Kidney epithelial cell (primary cell): ENCODE measurements at regions not wholly inside any gene's neighbourhood (a gene's known extent, or its start where the extent isn't known, plus 50 kb on each side); places are given as distances from the start of the nearest gene placed in this dataset.
"Not testable (repeated sequence)": the region's sequence is repeated elsewhere in the genome, so short reads cannot be mapped to it uniquely, and the experiment has no call there.

Source experiments
- DNase-seq: peaks from one replicate; pipeline ENCODE4 v3.0.0-alpha.2; 2010; ENCODE audit warnings: low read depth
- H3K27me3 ChIP-seq: 2 replicates; pipeline ENCODE4 v1.6.0; 2011; ENCODE audit warnings: low read length; ENCODE audit not compliant: control insufficient read depth, insufficient read depth
- H3K36me3 ChIP-seq: 2 replicates; pipeline ENCODE4 v1.5.1; 2011; ENCODE audit warnings: low read length; ENCODE audit not compliant: control insufficient read depth, insufficient read depth
- H3K4me3 ChIP-seq: 2 replicates; pipeline ENCODE4 v1.5.1; 2011; ENCODE audit warnings: low read depth, mild to moderate bottlenecking, control low read depth, low read length
- TF ChIP-seq, protein P1 (sequence below): IDR thresholded peaks from 2 replicates; pipeline ENCODE4 v1.5.1; 2011; ENCODE audit warnings: mild to moderate bottlenecking, moderate library complexity, low read length, control low read depth, inconsistent platforms; ENCODE audit not compliant: insufficient read depth, poor library complexity, severe bottlenecking

DNA sequence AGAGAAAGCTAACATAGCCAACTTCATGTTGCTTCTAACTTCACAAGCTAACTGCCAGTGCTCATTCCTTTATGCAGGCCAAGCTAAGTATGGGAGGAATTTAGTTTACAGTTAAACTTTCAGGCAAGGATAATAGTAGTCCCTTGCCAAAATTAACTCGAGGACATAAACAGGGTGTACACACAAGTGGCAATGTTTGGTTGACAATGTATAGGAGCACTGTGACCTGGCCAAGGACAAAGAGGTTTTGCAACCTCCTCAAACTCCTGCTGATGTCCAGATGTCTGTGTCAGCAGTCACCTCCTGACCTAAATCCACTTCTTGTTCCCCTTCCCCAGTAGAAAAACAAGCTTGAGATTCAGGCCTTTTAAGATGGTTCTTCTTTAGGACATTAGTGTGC, 494.6 kb upstream of the KLF6 start:
- DNase-seq = no peak
- no peaks in the 10 kb centered on the region for H3K36me3 ChIP-seq
- no peaks in the 10 kb centered on the region for H3K27me3 ChIP-seq
- no peak overlapping the region for H3K4me3 ChIP-seq
- TF ChIP-seq, protein P1, sequence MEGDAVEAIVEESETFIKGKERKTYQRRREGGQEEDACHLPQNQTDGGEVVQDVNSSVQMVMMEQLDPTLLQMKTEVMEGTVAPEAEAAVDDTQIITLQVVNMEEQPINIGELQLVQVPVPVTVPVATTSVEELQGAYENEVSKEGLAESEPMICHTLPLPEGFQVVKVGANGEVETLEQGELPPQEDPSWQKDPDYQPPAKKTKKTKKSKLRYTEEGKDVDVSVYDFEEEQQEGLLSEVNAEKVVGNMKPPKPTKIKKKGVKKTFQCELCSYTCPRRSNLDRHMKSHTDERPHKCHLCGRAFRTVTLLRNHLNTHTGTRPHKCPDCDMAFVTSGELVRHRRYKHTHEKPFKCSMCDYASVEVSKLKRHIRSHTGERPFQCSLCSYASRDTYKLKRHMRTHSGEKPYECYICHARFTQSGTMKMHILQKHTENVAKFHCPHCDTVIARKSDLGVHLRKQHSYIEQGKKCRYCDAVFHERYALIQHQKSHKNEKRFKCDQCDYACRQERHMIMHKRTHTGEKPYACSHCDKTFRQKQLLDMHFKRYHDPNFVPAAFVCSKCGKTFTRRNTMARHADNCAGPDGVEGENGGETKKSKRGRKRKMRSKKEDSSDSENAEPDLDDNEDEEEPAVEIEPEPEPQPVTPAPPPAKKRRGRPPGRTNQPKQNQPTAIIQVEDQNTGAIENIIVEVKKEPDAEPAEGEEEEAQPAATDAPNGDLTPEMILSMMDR = no peak

DNA sequence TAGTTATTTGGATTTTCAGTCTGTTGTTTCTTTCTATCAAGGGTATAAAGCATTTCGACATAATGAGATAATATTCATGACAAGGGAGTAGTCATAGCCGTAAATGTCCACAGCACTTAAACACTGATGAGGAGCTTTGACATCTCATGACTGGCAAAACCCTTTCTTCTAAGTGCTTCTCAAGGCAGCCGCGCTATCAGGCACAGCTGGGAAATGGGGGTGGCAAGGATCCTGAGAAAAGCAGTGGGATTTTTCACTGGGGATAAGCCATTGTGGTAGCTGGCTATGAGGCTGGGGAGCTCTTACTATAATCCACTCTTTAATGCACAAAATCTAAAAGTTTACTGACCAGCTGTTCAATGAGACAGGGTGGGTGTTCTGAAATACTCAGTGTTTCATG, 493.2 kb upstream of the KLF6 start:
- Histone ChIP-seq H3K36me3 (no peaks in the 10 kb centered on the region), H3K27me3 (no peaks in the 10 kb centered on the region), H3K4me3 (no peak overlapping the region)
- TF ChIP-seq, protein P1 = no peak
- DNase-seq = no peak

DNA sequence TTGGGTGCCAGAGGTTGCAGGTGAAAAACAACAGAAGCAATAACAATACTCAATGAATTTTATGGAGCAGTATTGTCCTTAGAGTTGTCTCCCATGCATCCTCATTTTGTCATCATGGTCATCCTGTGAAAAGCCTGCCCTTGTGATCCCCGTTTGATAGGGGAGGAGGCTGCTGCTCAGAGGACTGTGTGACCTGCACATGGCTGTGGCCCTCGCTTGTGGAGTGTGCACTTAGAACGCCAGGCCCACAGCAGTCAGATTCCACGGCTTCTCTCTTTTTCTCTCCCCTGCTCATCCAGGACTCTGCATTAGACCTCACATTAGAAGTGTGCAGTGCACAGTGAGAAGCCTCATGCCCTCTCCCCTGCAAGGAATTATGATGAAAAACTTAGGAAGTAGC, 491.1 kb upstream of the KLF6 start:
- DNase-seq = no peak
- TF ChIP-seq, protein P1 = no peak
- no peaks in the 10 kb centered on the region for H3K36me3 ChIP-seq
- H3K27me3 ChIP-seq = no peaks in the 10 kb centered on the region
- no peak overlapping the region for H3K4me3 ChIP-seq

DNA sequence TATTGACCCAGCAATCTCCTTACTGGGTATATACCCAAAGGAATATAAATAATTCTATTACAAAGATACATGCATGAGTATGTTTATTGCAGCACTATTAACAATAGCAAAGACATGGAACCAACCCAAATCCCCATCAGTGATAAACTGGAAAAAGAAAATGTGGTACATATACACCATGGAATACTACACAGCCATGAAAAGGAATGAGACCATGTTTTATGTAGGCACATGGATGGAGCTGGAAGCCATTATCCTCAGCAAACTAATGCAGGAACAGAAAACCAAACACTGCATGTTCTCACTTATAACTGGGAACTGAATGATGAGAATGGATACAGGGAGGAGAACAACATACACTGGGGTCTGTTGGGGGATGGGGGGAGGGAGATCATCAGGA, 489.7 kb upstream of the KLF6 start:
- not testable (repeated sequence) for DNase-seq, H3K36me3 ChIP-seq, H3K27me3 ChIP-seq, H3K4me3 ChIP-seq

DNA sequence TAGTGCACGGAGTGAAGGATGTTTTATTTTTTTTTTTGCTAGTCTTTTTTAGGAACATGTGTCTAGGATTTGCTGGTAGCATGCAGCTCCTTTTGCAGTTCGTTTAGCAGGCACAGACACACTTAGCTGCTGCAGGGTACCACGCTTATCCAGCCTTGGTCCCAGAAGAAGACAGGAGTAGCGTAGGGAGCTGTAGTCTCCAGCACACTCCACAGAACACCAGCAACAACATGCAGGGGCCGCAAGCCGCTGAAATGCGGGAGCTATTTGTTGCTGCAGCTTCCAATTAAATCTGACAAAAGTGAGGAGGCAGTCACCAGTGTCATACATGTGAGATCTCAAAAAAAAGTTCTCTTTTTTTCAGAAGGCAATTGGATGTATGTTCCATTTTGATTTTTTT, 486.2 kb upstream of the KLF6 start:
- Histone ChIP-seq H3K27me3 (no peaks in the 10 kb centered on the region), H3K4me3 (no peak overlapping the region)
- DNase-seq = no peak

DNA sequence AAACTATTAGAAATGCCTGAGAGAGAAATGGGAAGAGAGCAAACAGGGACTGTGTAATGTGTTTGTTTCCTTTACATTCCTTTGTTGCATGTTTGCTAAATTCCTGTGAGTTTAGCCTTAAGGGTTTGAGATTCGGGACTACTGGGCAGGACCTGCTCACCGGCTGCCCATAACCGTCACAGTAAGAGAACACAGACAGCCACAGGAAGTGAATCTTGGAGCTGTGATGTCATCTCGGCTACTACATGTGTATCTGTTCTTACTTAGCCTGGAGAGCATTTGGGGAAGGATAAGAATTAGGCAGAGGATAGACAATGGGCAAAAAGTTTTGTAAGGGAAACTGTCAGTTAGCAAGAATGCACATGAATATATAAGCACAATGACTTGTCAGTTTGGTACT, 485.1 kb upstream of the KLF6 start:
- no peaks in the 10 kb centered on the region for H3K36me3 ChIP-seq
- TF ChIP-seq, protein P1 = no peak
- H3K4me3 ChIP-seq = no peak overlapping the region
- peak; percentile 35 for DNase-seq
- no peaks in the 10 kb centered on the region for H3K27me3 ChIP-seq

More for the DNA sequence above, 486.2 kb upstream of the KLF6 start:
- TF ChIP-seq, protein P1 = no peak
- H3K36me3 ChIP-seq = no peaks in the 10 kb centered on the region

DNA sequence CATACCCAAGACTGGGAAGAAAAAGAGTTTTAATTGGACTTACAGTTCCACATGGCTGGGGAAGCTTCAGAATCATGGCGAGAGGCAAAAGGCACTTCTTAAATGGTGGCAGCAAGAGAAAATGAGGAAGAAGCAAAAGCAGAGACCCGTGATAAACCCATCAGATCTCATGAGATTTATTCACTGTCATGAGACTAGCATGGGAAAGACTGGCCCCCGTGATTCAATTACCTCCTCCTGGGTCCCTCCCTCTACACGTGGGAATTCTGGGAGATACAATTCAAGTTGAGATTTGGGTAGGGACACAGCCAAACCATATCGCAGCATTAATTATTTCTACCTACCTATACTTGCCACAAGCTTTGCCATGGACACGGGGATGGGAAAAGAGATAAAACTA, 483.5 kb upstream of the KLF6 start:
- DNase-seq, H3K36me3 ChIP-seq, H3K27me3 ChIP-seq, H3K4me3 ChIP-seq: not testable (repeated sequence)
